Hepatocyte (in vitro differentiated cells): ENCODE measurements at regions not wholly inside any gene's neighbourhood (a gene's known extent, or its start where the extent isn't known, plus 50 kb on each side); places are given as distances from the start of the nearest gene placed in this dataset.
"Not testable (repeated sequence)": the region's sequence is repeated elsewhere in the genome, so short reads cannot be mapped to it uniquely, and the experiment has no call there.

Experiments used
- DNase-seq: peaks from one replicate; pipeline ENCODE4 v3.0.0-alpha.2; 2016; ENCODE audit warnings: low spot score
- H2AFZ ChIP-seq: fragments of 200-600 bp; sonication (generic); 2 replicates; pipeline ENCODE4 v1.6.0; 2016; ENCODE audit warnings: antibody characterized with exemption, mild to moderate bottlenecking
- H3K27ac ChIP-seq: fragments of 200-600 bp; sonication (generic); 2 replicates; pipeline ENCODE4 v1.5.1; 2016; ENCODE audit warnings: mild to moderate bottlenecking
- H3K27me3 ChIP-seq: fragments of 200-600 bp; sonication (generic); 2 replicates; pipeline ENCODE4 v1.6.1; 2016
- H3K36me3 ChIP-seq: fragments of 200-600 bp; sonication (generic); replicated peaks from 2 replicates; pipeline ENCODE4 v1.5.1; 2016; ENCODE audit warnings: low read depth; ENCODE audit not compliant: insufficient read depth
- H3K4me1 ChIP-seq: fragments of 200-600 bp; sonication (generic); 2 replicates; pipeline ENCODE4 v1.5.1; 2016; ENCODE audit warnings: mild to moderate bottlenecking, moderate library complexity; ENCODE audit not compliant: insufficient read depth
- H3K4me2 ChIP-seq: fragments of 200-600 bp; sonication (generic); 2 replicates; pipeline ENCODE4 v1.6.0; 2016
- H3K4me3 ChIP-seq: fragments of 200-600 bp; sonication (generic); 2 replicates; pipeline ENCODE4 v1.5.1; 2016; ENCODE audit warnings: mild to moderate bottlenecking
- H3K79me2 ChIP-seq: fragments of 200-600 bp; sonication (generic); 2 replicates; pipeline ENCODE4 v1.6.0; 2017; ENCODE audit warnings: mild to moderate bottlenecking
- H3K9me2 ChIP-seq: fragments of 200-600 bp; sonication (generic); replicated peaks from 2 replicates; pipeline ENCODE4 v1.6.0; 2017; ENCODE audit warnings: mild to moderate bottlenecking; ENCODE audit not compliant: insufficient read depth
- H3K9me3 ChIP-seq: fragments of 200-600 bp; sonication (generic); 2 replicates; pipeline ENCODE4 v1.5.1; 2016; ENCODE audit warnings: low read depth, mild to moderate bottlenecking
- H4K20me1 ChIP-seq: fragments of 200-600 bp; sonication (generic); 2 replicates; pipeline ENCODE4 v1.6.0; 2016; ENCODE audit warnings: mild to moderate bottlenecking; ENCODE audit not compliant: insufficient read depth, poor library complexity, severe bottlenecking
- EZH2 ChIP-seq: fragments of 200-600 bp; sonication (generic); IDR thresholded peaks from 2 replicates; pipeline ENCODE4 v1.6.1; 2016; ENCODE audit warnings: antibody characterized with exemption, mild to moderate bottlenecking, borderline replicate concordance
- EZH2phosphoT487 ChIP-seq: fragments of 200-600 bp; sonication (generic); IDR thresholded peaks from one replicate; pipeline ENCODE4 v1.6.1; 2018; ENCODE audit warnings: antibody characterized with exemption, mild to moderate bottlenecking, low read depth, moderate library complexity; ENCODE audit not compliant: unreplicated experiment, severe bottlenecking
- WGBS: methylation state at CpG from one replicate; pipeline ENCODE4 v1.1.6; 2016; ENCODE audit warnings: low lambda C conversion rate; ENCODE audit errors: missing lambda C conversion rate; 5-methylcytosine and 5-hydroxymethylcytosine counted together
- TF ChIP-seq, protein P1 (sequence below): fragments of 200-600 bp; sonication (generic); IDR thresholded peaks from 2 replicates; pipeline ENCODE4 v1.5.1; 2016; ENCODE audit warnings: antibody characterized with exemption, mild to moderate bottlenecking; ENCODE audit not compliant: poor library complexity

DNA sequence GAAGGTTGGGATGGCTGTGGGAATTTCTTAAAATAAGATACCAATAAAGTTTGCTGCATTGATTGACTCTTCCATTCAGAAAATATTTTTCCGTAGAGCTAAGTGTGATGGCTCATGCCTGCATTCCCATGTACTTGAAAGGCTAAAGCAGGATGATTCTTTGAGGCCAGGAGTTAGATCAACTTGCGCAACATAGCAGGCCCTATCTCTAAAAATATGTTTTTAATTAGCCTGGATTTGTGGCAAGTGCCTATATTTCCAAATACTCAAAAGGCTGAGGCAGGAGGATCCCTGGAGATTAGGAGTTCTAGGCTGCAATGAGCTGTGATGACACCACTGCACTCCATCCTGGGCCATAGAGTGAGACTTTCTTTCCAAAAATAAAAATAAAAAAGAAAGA lies 431.2 kb upstream of the PTCHD4 start:
- Histone ChIP-seq H3K27ac (peak overlapping the region; percentile 22), H3K27me3 (no peaks in the 10 kb centered on the region), H3K4me2 (no peak overlapping the region), H3K79me2 (no peaks in the 10 kb centered on the region), H3K4me3 (no peak overlapping the region), H3K36me3 (no peaks in the 10 kb centered on the region), H4K20me1 (no peaks in the 10 kb centered on the region), H3K4me1 (no peaks in the 10 kb centered on the region), H3K9me3 (no peaks in the 10 kb centered on the region), H2AFZ (no peak overlapping the region), H3K9me2 (no peaks in the 10 kb centered on the region)
- TF ChIP-seq, protein P1, sequence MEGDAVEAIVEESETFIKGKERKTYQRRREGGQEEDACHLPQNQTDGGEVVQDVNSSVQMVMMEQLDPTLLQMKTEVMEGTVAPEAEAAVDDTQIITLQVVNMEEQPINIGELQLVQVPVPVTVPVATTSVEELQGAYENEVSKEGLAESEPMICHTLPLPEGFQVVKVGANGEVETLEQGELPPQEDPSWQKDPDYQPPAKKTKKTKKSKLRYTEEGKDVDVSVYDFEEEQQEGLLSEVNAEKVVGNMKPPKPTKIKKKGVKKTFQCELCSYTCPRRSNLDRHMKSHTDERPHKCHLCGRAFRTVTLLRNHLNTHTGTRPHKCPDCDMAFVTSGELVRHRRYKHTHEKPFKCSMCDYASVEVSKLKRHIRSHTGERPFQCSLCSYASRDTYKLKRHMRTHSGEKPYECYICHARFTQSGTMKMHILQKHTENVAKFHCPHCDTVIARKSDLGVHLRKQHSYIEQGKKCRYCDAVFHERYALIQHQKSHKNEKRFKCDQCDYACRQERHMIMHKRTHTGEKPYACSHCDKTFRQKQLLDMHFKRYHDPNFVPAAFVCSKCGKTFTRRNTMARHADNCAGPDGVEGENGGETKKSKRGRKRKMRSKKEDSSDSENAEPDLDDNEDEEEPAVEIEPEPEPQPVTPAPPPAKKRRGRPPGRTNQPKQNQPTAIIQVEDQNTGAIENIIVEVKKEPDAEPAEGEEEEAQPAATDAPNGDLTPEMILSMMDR = no peak
- TF ChIP-seq EZH2 = no peak
- no peak for TF ChIP-seq EZH2phosphoT487
- peak; percentile 13 for DNase-seq
- 67% methylated on average over 2 of the region's 2 CpGs for WGBS

DNA sequence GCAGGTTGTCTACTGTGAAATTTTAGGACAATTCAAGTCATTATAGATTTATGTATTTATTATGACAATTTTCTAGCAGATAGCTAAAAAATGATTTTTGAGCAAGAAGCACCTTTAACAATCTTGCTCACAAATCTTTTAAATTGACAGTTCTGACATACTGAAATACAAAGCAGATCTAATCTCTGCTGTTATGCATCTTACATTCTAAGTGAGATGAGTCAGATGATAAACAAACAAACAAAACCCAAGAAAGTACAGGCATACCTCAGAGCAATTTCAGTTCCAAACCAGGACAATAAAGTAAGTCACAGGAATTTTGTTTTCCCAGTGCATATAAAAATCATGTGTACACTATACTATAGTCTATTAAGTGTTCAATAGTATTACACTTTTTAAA lies 430.7 kb upstream of the PTCHD4 start:
- no peaks in the 10 kb centered on the region for H3K4me1 ChIP-seq
- no peak overlapping the region for H3K27ac ChIP-seq
- H3K79me2 ChIP-seq = no peaks in the 10 kb centered on the region
- TF ChIP-seq EZH2 (no peak), EZH2phosphoT487 (no peak)
- TF ChIP-seq, protein P1 = no peak
- H3K4me3 ChIP-seq = no peak overlapping the region
- H3K9me3 ChIP-seq = no peaks in the 10 kb centered on the region
- no peaks in the 10 kb centered on the region for H3K27me3 ChIP-seq
- H2AFZ ChIP-seq = no peak overlapping the region
- H4K20me1 ChIP-seq = no peaks in the 10 kb centered on the region
- no peak for DNase-seq
- no peak overlapping the region for H3K4me2 ChIP-seq
- no peaks in the 10 kb centered on the region for H3K9me2 ChIP-seq
- no peaks in the 10 kb centered on the region for H3K36me3 ChIP-seq

GRCh38 chr6:48535582-48536009 lies 424.6 kb upstream of the PTCHD4 start:
- 0% methylated on average over 1 of the region's 1 CpG for WGBS
- H2AFZ ChIP-seq = no peak overlapping the region

DNA sequence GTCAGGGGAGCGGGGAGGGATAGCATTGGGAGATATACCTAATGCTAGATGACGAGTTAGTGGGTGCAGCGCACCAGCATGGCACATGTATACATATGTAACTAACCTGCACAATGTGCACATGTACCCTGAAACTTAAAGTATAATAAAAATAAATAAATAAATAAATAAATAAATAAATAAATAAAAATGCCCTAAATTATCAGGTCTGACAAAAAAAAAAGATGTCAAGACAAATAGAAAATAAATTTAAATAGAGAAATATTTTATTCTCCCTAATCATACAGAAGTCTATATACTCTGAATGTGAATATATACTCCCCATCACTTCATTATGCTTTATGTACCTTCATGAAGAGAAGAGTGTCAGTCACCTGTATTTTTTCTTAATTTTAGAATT lies 420.0 kb upstream of the PTCHD4 start:
- H3K4me2 ChIP-seq, DNase-seq, H3K9me3 ChIP-seq, H3K27me3 ChIP-seq, H3K36me3 ChIP-seq, H3K9me2 ChIP-seq, H3K27ac ChIP-seq, H4K20me1 ChIP-seq, H3K79me2 ChIP-seq, H2AFZ ChIP-seq, H3K4me3 ChIP-seq, H3K4me1 ChIP-seq: not testable (repeated sequence)
- WGBS = 80% methylated on average over 3 of the region's 3 CpGs

More at GRCh38 chr6:48535582-48536009, 424.6 kb upstream of the PTCHD4 start:
- no peak for DNase-seq
- TF ChIP-seq, protein P1 = no peak
- TF ChIP-seq EZH2 (no peak), EZH2phosphoT487 (no peak)
- Histone ChIP-seq H3K36me3 (no peaks in the 10 kb centered on the region), H3K4me2 (no peak overlapping the region), H3K79me2 (no peaks in the 10 kb centered on the region), H3K4me1 (no peaks in the 10 kb centered on the region), H3K4me3 (no peak overlapping the region), H3K9me2 (no peaks in the 10 kb centered on the region), H3K27ac (no peak overlapping the region), H4K20me1 (no peaks in the 10 kb centered on the region), H3K9me3 (no peaks in the 10 kb centered on the region), H3K27me3 (no peaks in the 10 kb centered on the region)
